Lung (tissue), 11 donors: ENCODE measurements at regions not wholly inside any gene's neighbourhood (a gene's known extent, or its start where the extent isn't known, plus 50 kb on each side); places are given as distances from the start of the nearest gene placed in this dataset.
"Not testable (repeated sequence)": the region's sequence is repeated elsewhere in the genome, so short reads cannot be mapped to it uniquely, and the experiment has no call there.

ENCODE experiments used
- ATAC-seq: fragments of 200-7000 bp; cut with Tn5 transposase; one replicate; pipeline ENCODE4 v1.9.1; 2020; ENCODE audit warnings: moderate number of reproducible peaks; ENCODE audit not compliant: insufficient read depth, low FRiP score
- DNase-seq, 3 donors: peaks; one replicate each; pipeline ENCODE4 v3.0.0-alpha.2; 2013 to 2017
- H3K27ac ChIP-seq, 2 donors: one replicate each; pipeline ENCODE4 v1.5.1; 2013; ENCODE audit warnings: mild to moderate bottlenecking in 2 of 2, moderate library complexity in 2 of 2, control low read depth in 1 of 2, inconsistent platforms in 1 of 2, low read depth in 1 of 2, low read length in 1 of 2
- H3K27me3 ChIP-seq, 3 donors: one replicate each; pipeline ENCODE4 v1.5.1; 2013; ENCODE audit warnings: low read length in 2 of 3; ENCODE audit not compliant: control insufficient read depth in 3 of 3, insufficient read depth in 3 of 3
- H3K36me3 ChIP-seq, 4 donors: one replicate each; pipeline ENCODE4 v1.5.1; 2013; ENCODE audit warnings: low read length in 4 of 4, mild to moderate bottlenecking in 1 of 4, moderate library complexity in 1 of 4; ENCODE audit not compliant: control insufficient read depth in 4 of 4, insufficient read depth in 4 of 4
- H3K4me1 ChIP-seq, 5 donors: one replicate each; pipeline ENCODE4 v1.5.1; 2013; ENCODE audit warnings: low read length in 5 of 5, mild to moderate bottlenecking in 2 of 5, moderate library complexity in 1 of 5; ENCODE audit not compliant: control insufficient read depth in 5 of 5, insufficient read depth in 5 of 5
- H3K4me3 ChIP-seq: one replicate; pipeline ENCODE4 v1.5.1; 2013; ENCODE audit warnings: mild to moderate bottlenecking, control low read depth, moderate library complexity
- H3K9ac ChIP-seq, 2 donors: one replicate each; pipeline ENCODE4 v1.5.1; 2013; ENCODE audit warnings: low read length in 2 of 2, control low read depth in 1 of 2; ENCODE audit not compliant: insufficient read depth in 1 of 2
- H3K9me3 ChIP-seq, 4 donors: one replicate each; pipeline ENCODE4 v1.5.1; 2013; ENCODE audit warnings: low read length in 3 of 4, mild to moderate bottlenecking in 1 of 4, moderate library complexity in 1 of 4; ENCODE audit not compliant: control insufficient read depth in 4 of 4, insufficient read depth in 3 of 4
- CTCF ChIP-seq: IDR thresholded peaks from 2 replicates; pipeline ENCODE4 v1.5.1; 2012; ENCODE audit warnings: mild to moderate bottlenecking; ENCODE audit errors: control extremely low read depth, extremely low read depth
- WGBS, 2 donors: extraction: QIAGEN DNeasy Blood & Tissue Kit; methylation state at CpG; one replicate each; pipeline ENCODE4 v1.1.7; 2013; 5-methylcytosine and 5-hydroxymethylcytosine counted together
- donor health status: control.
- donor health status: control.
- donor health status: Bipolar disorder and iron deficiency.
- donor health status: healthy.
- donor health status: DM: yes; HTN: yes; CAD: no.

GRCh38 chr6:112535816-112536215 lies 188.7 kb downstream of the RFPL4B start:
- no peaks in the 10 kb centered on the region for H3K36me3 ChIP-seq
- no peak for TF ChIP-seq CTCF

GRCh38 chr6:112539355-112539754 lies 192.2 kb downstream of the RFPL4B start:
- WGBS, 2 donors = 88 to 92% methylated on average over 2 of the region's 2 CpGs
- no peak for ATAC-seq
- no peak for TF ChIP-seq CTCF
- Histone ChIP-seq H3K36me3 (no peaks in the 10 kb centered on the region), H3K27me3 (no peaks in the 10 kb centered on the region), H3K4me1 (no peaks in the 10 kb centered on the region), H3K4me3 (no peak overlapping the region), H3K9me3 (peaks cover 0 to 8% (median 0%) of the 10 kb centered on the region in 4 donors), H3K9ac (no peak overlapping the region), H3K27ac (no peak overlapping the region)
- DNase-seq = no peak

More at GRCh38 chr6:112535816-112536215, 188.7 kb downstream of the RFPL4B start:
- ATAC-seq = no peak
- Histone ChIP-seq H3K4me3 (no peak overlapping the region), H3K9ac (no peak overlapping the region), H3K9me3 (peaks cover 0 to under 1% (median 0%) of the 10 kb centered on the region in 4 donors), H3K4me1 (no peaks in the 10 kb centered on the region), H3K27me3 (no peaks in the 10 kb centered on the region), H3K27ac (no peak overlapping the region)
- no peak for DNase-seq
- 89 to 93% methylated on average over 2 of the region's 2 CpGs for WGBS, 2 donors

GRCh38 chr6:112541847-112542246 lies 194.7 kb downstream of the RFPL4B start:
- H3K27me3 ChIP-seq, H3K4me3 ChIP-seq, H3K36me3 ChIP-seq, DNase-seq, H3K9ac ChIP-seq, H3K27ac ChIP-seq, H3K4me1 ChIP-seq, H3K9me3 ChIP-seq, ATAC-seq: not testable (repeated sequence)
- WGBS, 2 donors = 83 to 90% methylated on average over 3 of the region's 3 CpGs

GRCh38 chr6:112547321-112548085 lies 200.4 kb downstream of the RFPL4B start:
- not testable (repeated sequence) for H3K9me3 ChIP-seq, ATAC-seq, H3K27me3 ChIP-seq, H3K36me3 ChIP-seq, H3K27ac ChIP-seq, H3K4me3 ChIP-seq, H3K4me1 ChIP-seq, H3K9ac ChIP-seq
- 87 to 90% methylated on average over 8 of the region's 8 CpGs for WGBS, 2 donors
- DNase-seq = peak in 2 of 3 donors; percentile 64 to 79
